K562 (cell line): ENCODE measurements at regions not wholly inside any gene's neighbourhood (a gene's known extent, or its start where the extent isn't known, plus 50 kb on each side); places are given as distances from the start of the nearest gene placed in this dataset.

Experiments
- CBFB ChIP-seq: sonication (generic); formaldehyde crosslinking; IDR thresholded peaks from 2 replicates; pipeline ENCODE4 v1.4.0; 2020; ENCODE audit warnings: mild to moderate bottlenecking, missing genetic modification reagents
- EHMT2 ChIP-seq: fragments of 450-650 bp; IDR thresholded peaks from 2 replicates; pipeline ENCODE4 v1.6.1; 2018; ENCODE audit warnings: antibody characterized with exemption
- GATAD2A ChIP-seq: fragments of 450-650 bp; IDR thresholded peaks from 2 replicates; pipeline ENCODE4 v1.6.1; 2017
- JUN ChIP-seq, 2 experiments: sonication (generic) in 1 of 2; formaldehyde crosslinking in 1 of 2; IDR thresholded peaks; 2 replicates each; pipeline versions ENCODE4 v1.6.1 to v1.8.0; 2012 to 2022; ENCODE audit warnings: borderline replicate concordance in 2 of 2, mild to moderate bottlenecking in 2 of 2, improper control_type of control experiment in 1 of 2, low read depth in 1 of 2, low read length in 1 of 2, missing genetic modification reagents in 1 of 2
- POLR2A ChIP-seq: fragments of 450-650 bp; conservative IDR thresholded peaks from 2 replicates; pipeline ENCODE4 v1.6.1; 2016
- RCOR1 ChIP-seq, 2 experiments: IDR thresholded peaks; 2 replicates each; pipeline ENCODE4 v1.6.1; 2012; ENCODE audit warnings: low read depth in 2 of 2, low read length in 2 of 2, borderline replicate concordance in 1 of 2, improper control_type of control experiment in 1 of 2
- ZBTB17 ChIP-seq: fragments of 450-650 bp; formaldehyde crosslinking; IDR thresholded peaks from 2 replicates; pipeline ENCODE4 v1.4.0; 2020; ENCODE audit warnings: mild to moderate bottlenecking

DNA sequence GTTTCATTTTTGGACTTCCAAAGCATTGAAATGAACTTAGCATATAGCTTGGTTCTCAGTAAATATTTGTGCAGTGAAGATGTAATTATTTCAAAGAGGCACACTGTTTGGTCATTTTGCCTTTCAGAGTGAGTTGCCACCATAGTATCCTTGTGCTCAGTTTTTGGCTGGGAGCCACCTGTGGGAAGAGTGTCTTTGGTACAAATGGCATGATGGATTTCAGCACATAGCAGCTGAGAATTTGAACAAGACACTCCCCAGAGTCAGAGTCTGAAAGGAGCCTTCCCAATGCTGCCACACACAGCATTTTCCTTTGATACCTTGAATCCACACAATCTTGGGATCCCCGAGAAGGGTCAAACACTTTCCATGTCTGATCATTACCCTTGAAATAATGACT lies 897.2 kb upstream of the ARPP21 start:
- TF ChIP-seq CBFB (CRISPR knock-in tag) (no peak), POLR2A (no peak), ZBTB17 (no peak), GATAD2A (no peak), RCOR1 (IDR thresholded peaks at IDR 0.05; ENCODE audit: borderline replicate concordance in 1 of 2, low read depth in 2 of 2, low read length in 2 of 2) (no peak), EHMT2 (no peak), JUN (IDR thresholded peaks at IDR 0.05; ENCODE audit: borderline replicate concordance, low read depth, low read length) (no peak), JUN (CRISPR knock-in tag; IDR thresholded peaks at IDR 0.05; ENCODE audit: borderline replicate concordance) (no peak)
